ENCODE measurements at regions not wholly inside any gene's neighbourhood (a gene's known extent, or its start where the extent isn't known, plus 50 kb on each side); places are given as distances from the start of the nearest gene placed in this dataset.

DNA sequence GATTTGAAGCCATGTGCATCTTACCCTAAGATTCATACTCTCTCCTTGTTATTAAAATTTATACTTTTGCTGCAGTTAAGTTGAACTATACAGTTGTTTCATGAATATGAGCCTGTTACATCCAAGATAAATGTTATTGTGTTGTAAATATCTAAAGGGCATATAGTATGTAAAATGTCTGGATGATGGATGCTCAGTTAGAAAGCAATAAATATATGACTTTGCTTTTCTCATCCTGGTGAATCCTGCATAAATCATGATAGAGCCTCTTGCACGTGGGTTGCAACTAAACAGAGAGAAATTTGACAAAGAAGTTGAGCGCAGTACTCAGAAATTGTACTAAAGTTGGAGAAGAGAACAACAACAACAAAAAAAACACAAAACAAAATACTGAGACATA, 99.5 kb downstream of the PRDM9 start:
- DNase-seq, result no peak
- no peak overlapping the region for H3K4me3 ChIP-seq
- no peak for ATAC-seq (ENCODE audit: insufficient read depth, low FRiP score)
- no peaks in the 10 kb centered on the region for H3K36me3 ChIP-seq (ENCODE audit: control insufficient read depth in 4 of 4, insufficient read depth in 4 of 4, low read length in 4 of 4)
- no peak overlapping the region for H3K27ac ChIP-seq (ENCODE audit: low read depth in 1 of 2, low read length in 1 of 2)
- H3K27me3 ChIP-seq (ENCODE audit: control insufficient read depth in 3 of 3, insufficient read depth in 3 of 3, low read length in 2 of 3), result no peaks in the 10 kb centered on the region
- H3K9ac ChIP-seq (ENCODE audit: insufficient read depth in 1 of 2, low read length in 2 of 2), result no peak overlapping the region
- H3K4me1 ChIP-seq (ENCODE audit: control insufficient read depth in 5 of 5, insufficient read depth in 5 of 5, low read length in 5 of 5), result no peaks in the 10 kb centered on the region
- WGBS, 2 donors, result 71 to 79% methylated on average over 2 of the region's 2 CpGs
- TF ChIP-seq, protein P1, sequence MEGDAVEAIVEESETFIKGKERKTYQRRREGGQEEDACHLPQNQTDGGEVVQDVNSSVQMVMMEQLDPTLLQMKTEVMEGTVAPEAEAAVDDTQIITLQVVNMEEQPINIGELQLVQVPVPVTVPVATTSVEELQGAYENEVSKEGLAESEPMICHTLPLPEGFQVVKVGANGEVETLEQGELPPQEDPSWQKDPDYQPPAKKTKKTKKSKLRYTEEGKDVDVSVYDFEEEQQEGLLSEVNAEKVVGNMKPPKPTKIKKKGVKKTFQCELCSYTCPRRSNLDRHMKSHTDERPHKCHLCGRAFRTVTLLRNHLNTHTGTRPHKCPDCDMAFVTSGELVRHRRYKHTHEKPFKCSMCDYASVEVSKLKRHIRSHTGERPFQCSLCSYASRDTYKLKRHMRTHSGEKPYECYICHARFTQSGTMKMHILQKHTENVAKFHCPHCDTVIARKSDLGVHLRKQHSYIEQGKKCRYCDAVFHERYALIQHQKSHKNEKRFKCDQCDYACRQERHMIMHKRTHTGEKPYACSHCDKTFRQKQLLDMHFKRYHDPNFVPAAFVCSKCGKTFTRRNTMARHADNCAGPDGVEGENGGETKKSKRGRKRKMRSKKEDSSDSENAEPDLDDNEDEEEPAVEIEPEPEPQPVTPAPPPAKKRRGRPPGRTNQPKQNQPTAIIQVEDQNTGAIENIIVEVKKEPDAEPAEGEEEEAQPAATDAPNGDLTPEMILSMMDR (IDR thresholded peaks at IDR 0.05; ENCODE audit: control extremely low read depth, extremely low read depth), result no peak
- H3K9me3 ChIP-seq (ENCODE audit: control insufficient read depth in 4 of 4, insufficient read depth in 3 of 4, low read length in 3 of 4), result peaks cover 0 to 3% (median 0%) of the 10 kb centered on the region in 4 donors

DNA sequence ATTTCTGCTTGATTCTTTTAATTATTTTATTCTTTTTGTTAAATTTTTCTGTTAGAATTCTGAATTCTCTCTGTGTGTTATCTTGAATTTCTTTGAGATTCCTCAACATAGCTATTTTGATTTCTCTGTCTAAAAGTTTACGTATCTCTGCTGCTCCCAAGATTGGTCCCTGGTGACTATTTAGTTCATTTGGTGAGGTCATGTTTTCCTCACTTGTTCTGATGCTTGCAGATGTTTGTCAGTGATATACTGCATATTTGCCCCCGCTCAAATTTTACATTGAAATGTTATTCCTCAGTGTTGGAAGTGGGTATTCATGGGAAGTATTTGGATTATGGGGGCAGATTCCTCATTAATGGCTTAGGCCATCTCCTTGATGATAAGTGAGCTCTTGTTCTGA, 105.3 kb downstream of the PRDM9 start:
- H3K36me3 ChIP-seq (ENCODE audit: control insufficient read depth in 4 of 4, insufficient read depth in 4 of 4, low read length in 4 of 4), result no peaks in the 10 kb centered on the region
- no peak overlapping the region for H3K9ac ChIP-seq (ENCODE audit: insufficient read depth in 1 of 2, low read length in 2 of 2)
- TF ChIP-seq, protein P1 (IDR thresholded peaks at IDR 0.05; ENCODE audit: control extremely low read depth, extremely low read depth), result no peak
- H3K4me3 ChIP-seq, result no peak overlapping the region
- ATAC-seq (ENCODE audit: insufficient read depth, low FRiP score) (no peak), DNase-seq (no peak)
- WGBS, 2 donors, result 68 to 72% methylated on average over 2 of the region's 2 CpGs
- no peak overlapping the region for H3K27ac ChIP-seq (ENCODE audit: low read depth in 1 of 2, low read length in 1 of 2)
- H3K27me3 ChIP-seq (ENCODE audit: control insufficient read depth in 3 of 3, insufficient read depth in 3 of 3, low read length in 2 of 3), result no peaks in the 10 kb centered on the region
- H3K4me1 ChIP-seq (ENCODE audit: control insufficient read depth in 5 of 5, insufficient read depth in 5 of 5, low read length in 5 of 5), result no peaks in the 10 kb centered on the region
- peaks cover 0 to 3% (median 0%) of the 10 kb centered on the region in 4 donors for H3K9me3 ChIP-seq (ENCODE audit: control insufficient read depth in 4 of 4, insufficient read depth in 3 of 4, low read length in 3 of 4)

DNA sequence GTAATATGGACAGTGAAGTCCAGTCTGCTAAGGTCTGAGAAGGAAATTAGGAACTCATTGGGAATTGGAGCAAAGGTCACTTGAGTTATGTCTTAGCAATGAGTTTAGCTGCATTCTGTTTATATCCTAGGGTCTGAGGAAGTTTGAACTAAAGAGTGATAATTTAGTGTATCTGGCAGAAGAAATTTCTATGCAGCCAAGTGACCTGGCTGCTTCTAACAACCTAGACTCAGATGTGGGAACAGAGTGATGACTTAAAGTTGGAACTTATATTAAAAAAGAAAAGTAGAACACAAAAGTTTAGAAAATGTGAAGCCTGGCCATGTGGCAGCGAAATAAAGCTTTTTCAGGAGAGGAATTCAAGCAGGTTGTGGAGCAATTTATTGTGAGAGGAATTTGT, 106.2 kb downstream of the PRDM9 start:
- Histone ChIP-seq H3K36me3 (ENCODE audit: control insufficient read depth in 4 of 4, insufficient read depth in 4 of 4, low read length in 4 of 4) (no peaks in the 10 kb centered on the region), H3K4me3 (no peak overlapping the region), H3K4me1 (ENCODE audit: control insufficient read depth in 5 of 5, insufficient read depth in 5 of 5, low read length in 5 of 5) (no peaks in the 10 kb centered on the region), H3K27me3 (ENCODE audit: control insufficient read depth in 3 of 3, insufficient read depth in 3 of 3, low read length in 2 of 3) (no peaks in the 10 kb centered on the region), H3K9me3 (ENCODE audit: control insufficient read depth in 4 of 4, insufficient read depth in 3 of 4, low read length in 3 of 4) (peaks cover 0 to 3% (median 0%) of the 10 kb centered on the region in 4 donors), H3K27ac (ENCODE audit: low read depth in 1 of 2, low read length in 1 of 2) (no peak overlapping the region), H3K9ac (ENCODE audit: insufficient read depth in 1 of 2, low read length in 2 of 2) (no peak overlapping the region)
- DNase-seq, result no peak
- TF ChIP-seq, protein P1 (IDR thresholded peaks at IDR 0.05; ENCODE audit: control extremely low read depth, extremely low read depth), result no peak
- 74 to 81% methylated on average over 1 of the region's 1 CpG for WGBS, 2 donors
- ATAC-seq (ENCODE audit: insufficient read depth, low FRiP score), result no peak

DNA sequence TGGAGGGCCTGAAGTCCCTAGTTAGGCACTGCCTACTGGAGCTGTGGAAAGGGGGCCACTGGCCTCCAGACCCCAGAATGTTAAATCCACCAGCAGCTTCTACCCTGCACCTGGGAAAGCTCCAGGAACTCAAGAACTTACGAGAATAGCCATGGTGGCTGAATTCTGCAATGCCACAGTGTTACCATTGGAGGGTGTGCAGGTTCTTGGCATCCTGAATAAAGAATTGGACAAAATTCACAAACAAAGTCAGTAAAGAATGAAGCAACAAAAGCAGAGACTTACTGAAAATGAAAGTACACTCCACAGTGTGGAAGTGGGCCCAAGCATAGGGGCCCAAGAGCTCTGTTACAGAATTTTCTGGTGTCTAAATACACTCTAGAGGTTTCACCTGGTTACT, 107.0 kb downstream of the PRDM9 start:
- H3K36me3 ChIP-seq (ENCODE audit: control insufficient read depth in 4 of 4, insufficient read depth in 4 of 4, low read length in 4 of 4), result no peaks in the 10 kb centered on the region
- TF ChIP-seq, protein P1 (IDR thresholded peaks at IDR 0.05; ENCODE audit: control extremely low read depth, extremely low read depth), result no peak
- H3K27ac ChIP-seq (ENCODE audit: low read depth in 1 of 2, low read length in 1 of 2), result no peak overlapping the region
- ATAC-seq (ENCODE audit: insufficient read depth, low FRiP score) (no peak), DNase-seq (no peak)
- no peaks in the 10 kb centered on the region for H3K4me1 ChIP-seq (ENCODE audit: control insufficient read depth in 5 of 5, insufficient read depth in 5 of 5, low read length in 5 of 5)
- H3K27me3 ChIP-seq (ENCODE audit: control insufficient read depth in 3 of 3, insufficient read depth in 3 of 3, low read length in 2 of 3), result no peaks in the 10 kb centered on the region
- WGBS, 2 donors, result 80 to 92% methylated on average over 1 of the region's 1 CpG
- H3K4me3 ChIP-seq, result no peak overlapping the region
- peaks cover 0 to 3% (median 0%) of the 10 kb centered on the region in 4 donors for H3K9me3 ChIP-seq (ENCODE audit: control insufficient read depth in 4 of 4, insufficient read depth in 3 of 4, low read length in 3 of 4)
- H3K9ac ChIP-seq (ENCODE audit: insufficient read depth in 1 of 2, low read length in 2 of 2), result no peak overlapping the region
